ENCODE measurements at regions not wholly inside any gene's neighbourhood (a gene's known extent, or its start where the extent isn't known, plus 50 kb on each side); places are given as distances from the start of the nearest gene placed in this dataset.
"Not testable (repeated sequence)": the region's sequence is repeated elsewhere in the genome, so short reads cannot be mapped to it uniquely, and the experiment has no call there.

GRCh38 chr1:109855986-109856385 is 54.7 kb upstream of the CSF1 start:
- TF ChIP-seq CTCF, POLR2A (IDR thresholded peaks at IDR 0.05): not testable (repeated sequence)

Data from esophagus squamous epithelium (tissue), 4 donors.